Heart left ventricle (tissue), 16 donors: ENCODE measurements at regions not wholly inside any gene's neighbourhood (a gene's known extent, or its start where the extent isn't known, plus 50 kb on each side); places are given as distances from the start of the nearest gene placed in this dataset.

Experiments
- ATAC-seq, 4 donors: fragments of 200-7000 bp; cut with Tn5 transposase; one replicate each; pipeline ENCODE4 v1.9.1; 2020 to 2022; ENCODE audit warnings: moderate library complexity in 4 of 4, mild to moderate bottlenecking in 3 of 4, moderate number of reproducible peaks in 1 of 4
- DNase-seq, 5 donors: peaks; one replicate each; pipeline ENCODE4 v3.0.0-alpha.2; 2020
- H3K27ac ChIP-seq, 12 donors: fragments of 200-600 bp; sonication (generic) in 4 of 12; one replicate each; pipeline versions ENCODE4 v1.5.0 to v1.8.0; 2016 to 2022; ENCODE audit warnings: mild to moderate bottlenecking in 2 of 12
- H3K27me3 ChIP-seq, 9 donors: fragments of 200-600 bp; sonication (generic) in 2 of 9; one replicate each; pipeline versions ENCODE4 v1.5.1 to v1.8.0; 2016 to 2022; ENCODE audit warnings: mild to moderate bottlenecking in 3 of 9
- H3K36me3 ChIP-seq, 9 donors: fragments of 200-600 bp; sonication (generic) in 2 of 9; one replicate each; pipeline versions ENCODE4 v1.5.0 to v1.8.0; 2018 to 2022; ENCODE audit warnings: mild to moderate bottlenecking in 2 of 9
- H3K4me1 ChIP-seq, 12 donors: fragments of 200-600 bp; sonication (generic) in 4 of 12; one replicate each; pipeline versions ENCODE4 v1.5.0 to v1.8.0; 2016 to 2022; ENCODE audit warnings: mild to moderate bottlenecking in 3 of 12
- H3K4me3 ChIP-seq, 12 donors: fragments of 200-600 bp; sonication (generic) in 4 of 12; one replicate each; pipeline versions ENCODE4 v1.5.0 to v1.8.0; 2017 to 2022; ENCODE audit warnings: mild to moderate bottlenecking in 9 of 12, moderate library complexity in 4 of 12
- H3K9me3 ChIP-seq, 12 donors: fragments of 200-600 bp; sonication (generic) in 4 of 12; one replicate each; pipeline versions ENCODE4 v1.5.0 to v1.8.0; 2016 to 2022; ENCODE audit warnings: mild to moderate bottlenecking in 1 of 12
- POLR2A ChIP-seq, 2 donors: fragments of 450-650 bp; IDR thresholded peaks; one replicate each; pipeline ENCODE4 v1.6.1; 2017; ENCODE audit warnings: antibody characterized with exemption in 2 of 2, mild to moderate bottlenecking in 2 of 2, moderate library complexity in 2 of 2
- WGBS, 4 donors: extraction: QIAGEN DNeasy Blood & Tissue Kit in 2 of 4; methylation state at CpG; one replicate each; pipeline versions ENCODE4 v1.1.5 to v1.1.7; 2013 to 2018; 5-methylcytosine and 5-hydroxymethylcytosine counted together
- intact Hi-C, 10 donors: fragments of 100-400 bp; cut with DNase I; formaldehyde crosslinking; loops; one replicate each; pipeline versions ENCODE4 v1.11.1 to v1.14.2; 2022
- TF ChIP-seq, protein P1 (sequence below), 12 donors: fragments of 200-600 bp; sonication (generic) in 4 of 12; IDR thresholded peaks; one replicate each; pipeline versions ENCODE4 v1.5.0 to v1.8.0; 2018 to 2022; ENCODE audit warnings: antibody characterized with exemption in 12 of 12, mild to moderate bottlenecking in 5 of 12
- donor health status: ischemic (EF 13 %, LVEDD 7.1; RV severe dilation, severe dysfunction).
- donor health status: healthy with polysubstance abuse.
- donor health status: DM: no; HTN: yes; CAD: no.
- donor health status: DM: no; HTN: no; CAD: no.
- donor health status: ischemic (EF 25% LVEDD 6.9; RV normal size, moderate dysfunction).
- donor health status: ischemic (EF 25% LVEDD 5.7; RV mildly dilated, moderate dysfunction).
- donor health status: healthy.
- donor health status: DM: yes; HTN: yes; CAD: no.
- donor health status: ischemic (EF 35%, LVEDD 5.7; RV mildly dilated, moderate dysfunction).
- donor health status: nonischemic (EF 11% LVEDD 7.7; RV severe dilation, severe dysfunction).
- donor health status: DM: yes; HTN: yes; CAD: no.
- donor health status: PGD.
- donor health status: ischemic (EF 29% LVEDD 5.4; RV normal size, mild dysfunction).
- donor health status: nonischemic (EF 23%, LVEDD 6.1; RV moderate dilation, normal function).

DNA sequence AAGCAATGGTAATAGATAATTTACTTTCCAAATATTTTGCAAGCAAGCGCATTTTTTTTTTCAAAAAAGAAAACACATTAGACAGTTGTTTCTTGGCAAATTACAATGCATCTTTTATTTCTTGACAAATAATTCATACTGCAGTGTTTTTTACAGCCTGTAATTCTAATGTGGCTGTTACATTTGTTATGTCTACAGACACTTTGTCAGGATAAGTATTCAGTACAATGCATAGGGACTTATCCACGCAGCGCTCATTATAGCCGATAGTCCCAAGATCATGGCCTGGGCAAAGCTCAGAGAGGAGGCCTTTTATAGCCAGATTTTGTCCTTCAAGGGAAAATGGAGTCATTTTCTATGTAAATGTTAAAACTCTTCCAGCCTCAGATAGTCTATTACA is 123.0 kb upstream of the FANCL start:
- intact Hi-C loops: no loop called here
- no peak for ATAC-seq
- no peak for DNase-seq
- H3K36me3 ChIP-seq: no peaks in the 10 kb centered on the region
- 82 to 92% (median 90%) methylated on average over 4 of the region's 4 CpGs for WGBS, 4 donors
- H3K4me1 ChIP-seq: no peaks in the 10 kb centered on the region
- TF ChIP-seq POLR2A (IDR thresholded peaks at IDR 0.05): no peak
- TF ChIP-seq, protein P1, sequence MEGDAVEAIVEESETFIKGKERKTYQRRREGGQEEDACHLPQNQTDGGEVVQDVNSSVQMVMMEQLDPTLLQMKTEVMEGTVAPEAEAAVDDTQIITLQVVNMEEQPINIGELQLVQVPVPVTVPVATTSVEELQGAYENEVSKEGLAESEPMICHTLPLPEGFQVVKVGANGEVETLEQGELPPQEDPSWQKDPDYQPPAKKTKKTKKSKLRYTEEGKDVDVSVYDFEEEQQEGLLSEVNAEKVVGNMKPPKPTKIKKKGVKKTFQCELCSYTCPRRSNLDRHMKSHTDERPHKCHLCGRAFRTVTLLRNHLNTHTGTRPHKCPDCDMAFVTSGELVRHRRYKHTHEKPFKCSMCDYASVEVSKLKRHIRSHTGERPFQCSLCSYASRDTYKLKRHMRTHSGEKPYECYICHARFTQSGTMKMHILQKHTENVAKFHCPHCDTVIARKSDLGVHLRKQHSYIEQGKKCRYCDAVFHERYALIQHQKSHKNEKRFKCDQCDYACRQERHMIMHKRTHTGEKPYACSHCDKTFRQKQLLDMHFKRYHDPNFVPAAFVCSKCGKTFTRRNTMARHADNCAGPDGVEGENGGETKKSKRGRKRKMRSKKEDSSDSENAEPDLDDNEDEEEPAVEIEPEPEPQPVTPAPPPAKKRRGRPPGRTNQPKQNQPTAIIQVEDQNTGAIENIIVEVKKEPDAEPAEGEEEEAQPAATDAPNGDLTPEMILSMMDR (IDR thresholded peaks at IDR 0.05): no peak
- no peaks in the 10 kb centered on the region for H3K27me3 ChIP-seq
- H3K27ac ChIP-seq: no peak overlapping the region
- no peaks in the 10 kb centered on the region for H3K9me3 ChIP-seq
- H3K4me3 ChIP-seq: no peak overlapping the region

DNA sequence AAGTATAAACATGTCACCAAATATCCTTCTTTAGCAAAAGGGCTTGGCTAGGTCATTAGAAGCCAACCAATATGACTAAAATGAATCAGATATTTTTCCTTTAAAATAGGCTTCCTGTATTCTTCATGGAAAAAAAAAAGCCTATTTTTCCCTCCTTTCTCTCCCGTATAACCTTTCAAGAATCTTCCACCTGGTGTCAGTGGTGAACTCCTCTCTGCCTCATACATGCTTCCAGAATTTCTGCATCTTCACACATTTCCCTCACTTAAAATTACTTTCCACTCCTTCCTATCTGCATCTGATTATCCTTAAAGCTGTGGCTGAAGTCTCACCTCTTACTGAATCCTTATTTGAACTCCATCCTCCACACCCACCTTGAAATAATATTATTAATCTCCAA is 116.9 kb upstream of the FANCL start:
- Histone ChIP-seq H3K36me3 (no peaks in the 10 kb centered on the region), H3K27ac (no peak overlapping the region), H3K9me3 (no peaks in the 10 kb centered on the region), H3K4me1 (no peaks in the 10 kb centered on the region), H3K4me3 (no peak overlapping the region), H3K27me3 (no peaks in the 10 kb centered on the region)
- 24 to 31% (median 27%) methylated on average over 1 of the region's 1 CpG for WGBS, 4 donors
- ATAC-seq (no peak), DNase-seq (no peak)
- intact Hi-C loops: no loop called here
- TF ChIP-seq, protein P1 (IDR thresholded peaks at IDR 0.05): no peak
- no peak for TF ChIP-seq POLR2A (IDR thresholded peaks at IDR 0.05)

DNA sequence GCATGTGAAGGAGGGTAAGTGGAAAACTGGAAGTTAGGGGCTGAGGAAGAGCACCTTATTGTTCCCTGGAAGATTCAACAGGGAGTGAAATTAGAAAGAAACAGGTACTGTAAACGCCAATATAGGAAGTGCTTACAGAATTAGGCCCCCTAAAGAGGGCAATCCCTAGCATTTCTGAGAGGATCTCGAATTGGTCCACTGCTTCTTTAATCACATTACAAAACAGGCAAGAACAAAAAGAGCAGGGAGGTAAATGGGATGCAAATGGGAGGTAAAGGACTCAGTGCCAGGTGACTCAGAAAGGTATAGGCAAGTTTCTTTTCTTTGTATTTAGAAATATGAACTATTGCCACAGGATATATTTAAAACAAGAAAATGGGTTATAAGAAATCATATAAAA is 116.4 kb upstream of the FANCL start:
- intact Hi-C loops: no loop called here
- TF ChIP-seq, protein P1 (IDR thresholded peaks at IDR 0.05): no peak
- no peak for TF ChIP-seq POLR2A (IDR thresholded peaks at IDR 0.05)
- Histone ChIP-seq H3K4me3 (no peak overlapping the region), H3K27ac (no peak overlapping the region), H3K9me3 (no peaks in the 10 kb centered on the region), H3K27me3 (peaks cover 0 to 1% (median 0%) of the 10 kb centered on the region in 9 donors), H3K36me3 (no peaks in the 10 kb centered on the region), H3K4me1 (no peaks in the 10 kb centered on the region)
- DNase-seq (no peak), ATAC-seq (no peak)
- 20 to 38% (median 28%) methylated on average over 2 of the region's 2 CpGs for WGBS, 4 donors

DNA sequence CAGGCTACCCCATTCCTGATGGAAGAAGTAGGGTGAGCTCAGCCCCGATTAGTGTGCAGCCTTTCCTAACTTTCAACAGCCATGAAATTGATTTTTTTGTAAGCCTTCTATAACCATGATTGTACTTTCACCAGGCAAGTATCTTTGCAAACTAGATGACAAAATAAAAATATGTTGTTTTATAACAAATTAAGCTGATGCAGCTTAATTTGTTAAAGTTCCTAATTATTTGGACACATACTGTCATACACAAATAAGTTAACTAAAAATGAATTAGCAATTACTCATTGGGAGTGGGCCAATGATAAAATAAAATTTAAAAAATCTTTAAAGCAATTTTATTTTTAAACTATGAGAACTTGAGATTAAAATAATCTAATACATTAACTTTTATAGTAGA is 113.1 kb upstream of the FANCL start:
- ATAC-seq (no peak), DNase-seq (no peak)
- Histone ChIP-seq H3K27ac (no peak overlapping the region), H3K36me3 (no peaks in the 10 kb centered on the region), H3K4me3 (no peak overlapping the region), H3K4me1 (no peaks in the 10 kb centered on the region), H3K9me3 (no peaks in the 10 kb centered on the region), H3K27me3 (peaks cover 0 to 6% (median 0%) of the 10 kb centered on the region in 9 donors)
- no peak for TF ChIP-seq POLR2A (IDR thresholded peaks at IDR 0.05)
- TF ChIP-seq, protein P1 (IDR thresholded peaks at IDR 0.05): no peak
- intact Hi-C loops: no loop called here
- 70 to 78% (median 73%) methylated on average over 1 of the region's 1 CpG for WGBS, 4 donors
